Hepatic stellate cell (primary cell): ENCODE measurements at regions not wholly inside any gene's neighbourhood (a gene's known extent, or its start where the extent isn't known, plus 50 kb on each side); places are given as distances from the start of the nearest gene placed in this dataset.
"Not testable (repeated sequence)": the region's sequence is repeated elsewhere in the genome, so short reads cannot be mapped to it uniquely, and the experiment has no call there.

Experiments used
- DNase-seq: peaks from one replicate; pipeline ENCODE4 v3.0.0; 2011; ENCODE audit warnings: low spot score

DNA sequence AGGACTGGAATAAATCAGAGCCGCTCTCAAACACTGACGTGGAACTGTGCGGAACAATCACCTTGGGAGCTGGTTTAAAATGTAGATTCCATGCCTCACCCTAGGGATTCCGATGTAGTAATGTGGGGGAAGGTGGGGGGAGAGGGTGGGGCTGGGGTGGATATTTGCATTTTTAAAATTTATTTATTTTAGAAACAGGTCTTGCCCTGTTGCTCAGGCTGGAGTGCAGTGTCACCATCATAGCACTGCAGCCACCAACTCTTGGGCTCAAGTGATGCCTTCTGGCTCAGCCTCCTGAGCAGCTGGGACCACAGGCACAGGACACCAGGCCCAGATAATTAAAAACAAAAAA is 101.9 kb upstream of the SEC22B start:
- DNase-seq, result not testable (repeated sequence)

GRCh38 chr1:120277428-120278258 is 101.3 kb upstream of the SEC22B start:
- not testable (repeated sequence) for DNase-seq

GRCh38 chr1:120276710-120277109 is 100.4 kb upstream of the SEC22B start:
- not testable (repeated sequence) for DNase-seq

- not testable (repeated sequence) for DNase-seq
Observed at GRCh38 chr1:120274438-120274837, 98.1 kb upstream of the SEC22B start.

- DNase-seq, result not testable (repeated sequence)
Observed at GRCh38 chr1:120273363-120273762, 97.0 kb upstream of the SEC22B start.

- not testable (repeated sequence) for DNase-seq
Observed at GRCh38 chr1:120272242-120272641, 95.9 kb upstream of the SEC22B start.

DNA sequence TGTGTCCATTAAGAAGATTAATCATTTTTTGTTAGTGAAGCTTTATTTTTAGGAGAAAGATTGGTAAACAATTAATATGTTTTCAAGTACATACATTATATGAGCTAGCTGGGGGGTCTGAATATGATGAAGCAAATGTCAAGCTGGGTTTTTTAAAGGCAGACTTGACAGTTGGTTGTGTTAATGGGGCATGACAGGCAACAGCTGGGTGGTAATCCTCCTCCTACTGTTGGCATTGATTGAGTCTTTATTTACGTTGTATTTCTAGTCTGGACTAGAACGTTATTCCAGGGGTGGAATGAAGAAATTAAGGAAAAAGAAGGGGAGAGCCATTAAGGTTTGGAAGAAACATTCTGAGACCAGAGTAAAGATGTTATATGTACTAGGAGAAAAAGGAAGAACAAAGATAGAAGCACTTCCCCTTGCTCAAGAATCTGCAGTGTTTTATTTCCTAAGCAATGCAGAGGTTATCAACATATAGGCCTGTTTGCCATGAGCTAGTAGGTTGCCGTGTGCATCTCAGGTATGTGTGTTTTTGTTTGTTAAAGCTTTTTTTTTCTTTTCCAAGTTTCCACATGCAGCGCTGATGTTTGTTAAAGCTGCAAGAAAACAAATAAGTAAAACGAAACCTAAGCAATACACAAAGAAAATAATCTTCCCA is 95.4 kb upstream of the SEC22B start:
- DNase-seq, result not testable (repeated sequence)

DNA sequence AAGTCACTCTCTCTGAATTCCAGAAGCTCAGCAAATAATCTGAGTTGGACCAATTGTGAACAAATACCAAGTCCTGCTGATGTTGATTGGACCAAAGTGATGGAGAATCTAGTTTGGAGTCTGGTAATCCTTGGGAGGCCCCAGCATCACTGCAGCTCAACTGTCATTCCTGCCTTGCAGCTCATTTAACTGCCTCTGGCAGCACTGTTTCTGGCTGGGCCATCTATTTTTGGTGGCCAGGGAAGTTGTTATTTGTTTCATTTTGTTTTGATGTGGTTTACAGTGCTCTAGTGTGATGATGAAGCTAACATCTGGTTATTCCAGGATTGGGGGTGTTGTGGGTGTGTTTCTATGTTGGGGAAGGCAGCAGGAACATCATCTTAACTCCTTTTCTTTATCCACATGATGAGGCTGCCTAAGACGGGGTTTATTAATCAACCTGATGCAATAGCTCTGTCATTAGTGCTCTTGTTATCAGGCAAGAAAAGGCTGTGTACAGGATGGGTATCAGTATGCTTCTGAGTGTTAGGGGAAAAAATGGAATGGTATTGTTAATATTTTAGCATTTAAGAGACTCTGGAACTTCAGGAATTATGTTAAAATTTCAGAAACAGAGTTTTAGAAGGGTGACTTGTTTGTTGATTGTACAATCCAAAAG is 91.7 kb upstream of the SEC22B start:
- not testable (repeated sequence) for DNase-seq

GRCh38 chr1:120264564-120264963 is 88.2 kb upstream of the SEC22B start:
- DNase-seq, result not testable (repeated sequence)

DNA sequence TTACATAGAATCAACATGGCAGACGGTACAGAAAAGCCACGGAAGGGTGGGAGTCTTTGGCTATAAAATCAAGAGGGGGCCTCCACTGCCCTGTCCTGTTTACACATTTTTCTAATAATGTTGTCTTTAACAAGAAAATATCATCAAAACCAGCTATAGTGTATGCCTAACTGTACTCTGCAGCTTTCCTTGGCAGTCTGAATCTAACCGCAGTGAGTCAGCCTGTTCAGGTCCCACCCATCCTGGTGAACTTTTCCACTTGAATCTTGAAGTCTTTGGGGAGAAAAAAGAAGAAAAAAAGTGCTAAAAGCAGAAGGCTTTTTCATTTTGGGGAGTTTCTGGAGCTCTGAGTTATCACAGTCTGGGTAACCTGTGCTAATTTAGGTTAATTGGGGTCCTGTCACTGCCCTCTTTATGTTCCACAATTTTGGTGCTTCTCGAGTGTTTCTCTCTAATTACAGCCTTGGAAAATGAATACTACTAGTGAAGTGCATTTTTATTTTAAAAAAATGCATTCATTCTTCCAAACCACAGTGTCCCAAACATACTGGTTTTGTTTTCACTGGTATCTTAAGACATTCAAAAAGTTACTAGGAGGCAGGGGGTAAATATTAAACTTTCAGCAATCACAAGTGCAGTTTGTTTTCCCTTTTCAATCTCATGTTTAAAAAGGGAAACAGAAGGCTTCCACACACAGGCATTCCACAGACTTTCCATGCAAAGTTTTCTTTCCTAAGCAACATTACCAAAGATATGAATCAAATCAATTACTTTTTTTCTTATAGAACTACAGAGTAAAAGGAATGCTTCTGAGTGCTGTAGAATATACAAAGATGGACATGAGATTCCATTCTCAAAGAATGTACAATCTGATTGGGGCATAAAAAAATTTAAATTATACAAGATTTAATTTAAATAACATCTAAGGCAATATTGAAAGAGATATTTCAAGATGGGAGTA is 86.8 kb upstream of the SEC22B start:
- not testable (repeated sequence) for DNase-seq

GRCh38 chr1:120257778-120258105 is 81.4 kb upstream of the SEC22B start:
- not testable (repeated sequence) for DNase-seq

DNA sequence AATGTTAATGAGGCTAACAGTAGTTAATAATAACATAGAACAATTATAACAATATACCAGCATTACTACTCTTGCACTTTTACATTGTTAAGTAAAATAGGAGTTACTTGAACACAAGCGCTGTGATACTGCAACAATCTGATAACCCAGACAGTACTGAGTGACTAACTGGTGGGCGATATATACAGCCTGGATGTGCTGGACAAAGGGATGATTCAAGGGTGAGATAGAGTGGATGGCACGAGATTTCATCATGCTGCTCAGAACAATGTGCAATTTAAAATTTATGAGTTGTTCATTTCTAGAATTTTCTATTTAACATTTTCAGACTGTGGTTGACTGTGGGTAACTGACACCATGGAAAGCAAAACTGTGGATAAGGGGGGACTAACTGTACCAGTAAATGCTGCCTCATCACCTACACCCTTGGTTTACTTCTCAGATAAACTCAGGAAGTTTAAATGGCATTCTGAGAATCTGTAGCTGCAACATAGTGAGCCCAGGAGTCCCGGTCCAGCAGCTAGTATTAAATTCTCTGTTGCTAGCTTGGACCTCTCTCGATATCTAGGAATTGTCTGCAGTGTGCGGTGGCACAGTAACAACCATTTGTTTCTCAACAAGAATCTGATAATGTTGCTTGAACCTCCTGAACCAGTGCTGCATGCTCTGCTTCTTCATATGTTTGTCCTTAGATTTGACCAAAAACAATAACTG is 80.9 kb upstream of the SEC22B start:
- not testable (repeated sequence) for DNase-seq

- not testable (repeated sequence) for DNase-seq
Observed at GRCh38 chr1:120250756-120251155, 74.4 kb upstream of the SEC22B start.

GRCh38 chr1:120248726-120249427 is 72.6 kb upstream of the SEC22B start:
- not testable (repeated sequence) for DNase-seq

GRCh38 chr1:120248203-120248602 is 71.9 kb upstream of the SEC22B start:
- not testable (repeated sequence) for DNase-seq

- not testable (repeated sequence) for DNase-seq
Observed at GRCh38 chr1:120243867-120244266, 67.5 kb upstream of the SEC22B start.

- not testable (repeated sequence) for DNase-seq
Observed at GRCh38 chr1:120242582-120242981, 66.3 kb upstream of the SEC22B start.

- DNase-seq, result not testable (repeated sequence)
Observed at GRCh38 chr1:120241868-120242267, 65.5 kb upstream of the SEC22B start.

GRCh38 chr1:120240181-120240580 is 63.9 kb upstream of the SEC22B start:
- not testable (repeated sequence) for DNase-seq

- DNase-seq, result not testable (repeated sequence)
Observed at GRCh38 chr1:120239351-120239750, 63.0 kb upstream of the SEC22B start.
